Peyer's patch (tissue), 4 donors: ENCODE measurements at regions not wholly inside any gene's neighbourhood (a gene's known extent, or its start where the extent isn't known, plus 50 kb on each side); places are given as distances from the start of the nearest gene placed in this dataset.

Experiments used
- DNase-seq, 3 donors: peaks; one replicate each; pipeline ENCODE4 v3.0.0-alpha.2; 2017 to 2019
- H3K27ac ChIP-seq, 4 donors: fragments of 200-600 bp; sonication (generic); one replicate each; pipeline ENCODE4 v1.5.1; 2016 to 2019
- H3K27me3 ChIP-seq, 2 donors: fragments of 200-600 bp; sonication (generic); one replicate each; pipeline ENCODE4 v1.5.1; 2019
- H3K36me3 ChIP-seq, 3 donors: fragments of 200-600 bp; sonication (generic); one replicate each; pipeline ENCODE4 v1.5.1; 2016 to 2019
- H3K4me1 ChIP-seq, 4 donors: fragments of 200-600 bp; sonication (generic); one replicate each; pipeline ENCODE4 v1.5.1; 2016 to 2019
- H3K4me3 ChIP-seq, 4 donors: fragments of 200-600 bp; sonication (generic); 1 replicate in 3 of 4; 2 replicates in 1 of 4; pipeline ENCODE4 v1.5.1; 2016 to 2019; ENCODE audit warnings: mild to moderate bottlenecking in 1 of 4
- H3K9me3 ChIP-seq, 4 donors: fragments of 200-600 bp; sonication (generic); one replicate each; pipeline ENCODE4 v1.5.1; 2016 to 2019; ENCODE audit warnings: mild to moderate bottlenecking in 1 of 4
- CTCF ChIP-seq, 6 experiments: fragments of 450-650 bp in 4 of 6; fragments of 200-600 bp in 2 of 6; sonication (generic) in 1 of 6; IDR thresholded peaks; one replicate each; pipeline ENCODE4 v1.5.1; 2017 to 2019; ENCODE audit warnings: antibody characterized with exemption in 6 of 6, mild to moderate bottlenecking in 3 of 6, moderate library complexity in 1 of 6
- POLR2A ChIP-seq, 2 donors: fragments of 450-650 bp; IDR thresholded peaks; one replicate each; pipeline ENCODE4 v1.5.1; 2017; ENCODE audit warnings: antibody characterized with exemption in 2 of 2, mild to moderate bottlenecking in 2 of 2, moderate library complexity in 2 of 2

GRCh38 chrX:120793098-120793497 is 82.6 kb downstream of the CT47B1 start:
- H3K9me3 ChIP-seq: no peaks in the 10 kb centered on the region
- no peaks in the 10 kb centered on the region for H3K27me3 ChIP-seq
- no peak overlapping the region for H3K27ac ChIP-seq
- DNase-seq: no peak
- H3K4me1 ChIP-seq: no peaks in the 10 kb centered on the region
- H3K4me3 ChIP-seq: no peak overlapping the region
- TF ChIP-seq CTCF (IDR thresholded peaks at IDR 0.05) (no peak), POLR2A (IDR thresholded peaks at IDR 0.05) (no peak)
- no peaks in the 10 kb centered on the region for H3K36me3 ChIP-seq

GRCh38 chrX:120791013-120791643 is 84.5 kb downstream of the CT47B1 start:
- peak in 1 of 3 donors; percentile 56 for DNase-seq
- TF ChIP-seq POLR2A (IDR thresholded peaks at IDR 0.05) (no peak), CTCF (IDR thresholded peaks at IDR 0.05) (no peak)
- H3K27me3 ChIP-seq: no peaks in the 10 kb centered on the region
- no peak overlapping the region for H3K27ac ChIP-seq
- no peaks in the 10 kb centered on the region for H3K4me1 ChIP-seq
- no peaks in the 10 kb centered on the region for H3K36me3 ChIP-seq
- H3K9me3 ChIP-seq: no peaks in the 10 kb centered on the region
- H3K4me3 ChIP-seq: no peak overlapping the region

- no peaks in the 10 kb centered on the region for H3K9me3 ChIP-seq
These were observed 85.1 kb downstream of the CT47B1 start for GRCh38 chrX:120790552-120790951.

GRCh38 chrX:120790118-120790517 is 85.5 kb downstream of the CT47B1 start:
- Histone ChIP-seq H3K36me3 (no peaks in the 10 kb centered on the region), H3K4me1 (no peaks in the 10 kb centered on the region), H3K27me3 (no peaks in the 10 kb centered on the region), H3K27ac (no peak overlapping the region), H3K9me3 (no peaks in the 10 kb centered on the region), H3K4me3 (no peak overlapping the region)
- TF ChIP-seq CTCF (IDR thresholded peaks at IDR 0.05) (peak; percentile 54 to 77 (median 64)), POLR2A (IDR thresholded peaks at IDR 0.05) (no peak)
- peak in 1 of 3 donors; percentile 49 for DNase-seq

More at GRCh38 chrX:120790552-120790951, 85.1 kb downstream of the CT47B1 start:
- Histone ChIP-seq H3K27me3 (no peaks in the 10 kb centered on the region), H3K27ac (no peak overlapping the region), H3K36me3 (no peaks in the 10 kb centered on the region), H3K4me1 (no peaks in the 10 kb centered on the region), H3K4me3 (no peak overlapping the region)
- no peak for DNase-seq
- no peak for TF ChIP-seq CTCF (IDR thresholded peaks at IDR 0.05)
- TF ChIP-seq POLR2A (IDR thresholded peaks at IDR 0.05): no peak

- Histone ChIP-seq H3K4me1 (no peaks in the 10 kb centered on the region), H3K9me3 (no peaks in the 10 kb centered on the region), H3K27me3 (no peaks in the 10 kb centered on the region), H3K27ac (no peak overlapping the region), H3K4me3 (no peak overlapping the region), H3K36me3 (no peaks in the 10 kb centered on the region)
- no peak for TF ChIP-seq POLR2A (IDR thresholded peaks at IDR 0.05)
- no peak for TF ChIP-seq CTCF (IDR thresholded peaks at IDR 0.05)
- DNase-seq: no peak
These were observed 94.3 kb downstream of the CT47B1 start for GRCh38 chrX:120781403-120781802.

- H3K4me3 ChIP-seq: no peak overlapping the region
- TF ChIP-seq POLR2A (IDR thresholded peaks at IDR 0.05): no peak
- no peak for TF ChIP-seq CTCF (IDR thresholded peaks at IDR 0.05)
- H3K36me3 ChIP-seq: no peaks in the 10 kb centered on the region
These were observed 99.7 kb downstream of the CT47B1 start for GRCh38 chrX:120775959-120776358.

More at GRCh38 chrX:120775959-120776358, 99.7 kb downstream of the CT47B1 start:
- no peaks in the 10 kb centered on the region for H3K27me3 ChIP-seq
- H3K27ac ChIP-seq: no peak overlapping the region
- H3K4me1 ChIP-seq: no peaks in the 10 kb centered on the region
- H3K9me3 ChIP-seq: no peaks in the 10 kb centered on the region
- DNase-seq: no peak
